ENCODE measurements at regions not wholly inside any gene's neighbourhood (a gene's known extent, or its start where the extent isn't known, plus 50 kb on each side); places are given as distances from the start of the nearest gene placed in this dataset.

DNA sequence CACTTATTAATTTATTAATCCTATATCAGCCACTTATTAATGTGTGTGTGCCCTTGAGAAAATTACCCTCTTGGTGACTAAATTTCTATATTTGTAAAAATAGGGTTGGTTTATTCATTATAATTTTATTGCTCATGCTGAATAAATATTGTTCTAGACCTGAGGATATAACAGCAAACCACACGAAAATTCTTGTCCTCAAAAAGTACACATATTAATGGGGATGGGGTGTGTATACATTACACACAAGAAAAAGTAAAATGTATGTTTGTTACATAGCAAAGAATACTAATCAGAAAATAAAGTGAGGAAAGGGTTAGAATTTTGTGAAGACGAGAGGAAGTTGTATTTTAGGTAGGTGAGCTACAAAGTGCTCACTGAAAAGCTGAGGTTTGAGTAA lies 1068.9 kb upstream of the RAG2 start:
- no peak for DNase-seq (ENCODE audit: low spot score, unreplicated experiment)
- no peak overlapping the region for H3K4me3 Mint-ChIP-seq (ENCODE audit: low read depth)
- H3K27ac Mint-ChIP-seq, result no peak overlapping the region
- H3K9me3 Mint-ChIP-seq (ENCODE audit: low read depth), result no peaks in the 10 kb centered on the region
- no peaks in the 10 kb centered on the region for H3K27me3 Mint-ChIP-seq
- H3K4me1 Mint-ChIP-seq (ENCODE audit: low read depth), result peaks cover 5% of the 10 kb centered on the region
- TF ChIP-seq, protein P1, sequence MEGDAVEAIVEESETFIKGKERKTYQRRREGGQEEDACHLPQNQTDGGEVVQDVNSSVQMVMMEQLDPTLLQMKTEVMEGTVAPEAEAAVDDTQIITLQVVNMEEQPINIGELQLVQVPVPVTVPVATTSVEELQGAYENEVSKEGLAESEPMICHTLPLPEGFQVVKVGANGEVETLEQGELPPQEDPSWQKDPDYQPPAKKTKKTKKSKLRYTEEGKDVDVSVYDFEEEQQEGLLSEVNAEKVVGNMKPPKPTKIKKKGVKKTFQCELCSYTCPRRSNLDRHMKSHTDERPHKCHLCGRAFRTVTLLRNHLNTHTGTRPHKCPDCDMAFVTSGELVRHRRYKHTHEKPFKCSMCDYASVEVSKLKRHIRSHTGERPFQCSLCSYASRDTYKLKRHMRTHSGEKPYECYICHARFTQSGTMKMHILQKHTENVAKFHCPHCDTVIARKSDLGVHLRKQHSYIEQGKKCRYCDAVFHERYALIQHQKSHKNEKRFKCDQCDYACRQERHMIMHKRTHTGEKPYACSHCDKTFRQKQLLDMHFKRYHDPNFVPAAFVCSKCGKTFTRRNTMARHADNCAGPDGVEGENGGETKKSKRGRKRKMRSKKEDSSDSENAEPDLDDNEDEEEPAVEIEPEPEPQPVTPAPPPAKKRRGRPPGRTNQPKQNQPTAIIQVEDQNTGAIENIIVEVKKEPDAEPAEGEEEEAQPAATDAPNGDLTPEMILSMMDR (IDR thresholded peaks at IDR 0.05; ENCODE audit: unreplicated experiment), result no peak
- no peaks in the 10 kb centered on the region for H3K36me3 Mint-ChIP-seq (ENCODE audit: insufficient read depth)

DNA sequence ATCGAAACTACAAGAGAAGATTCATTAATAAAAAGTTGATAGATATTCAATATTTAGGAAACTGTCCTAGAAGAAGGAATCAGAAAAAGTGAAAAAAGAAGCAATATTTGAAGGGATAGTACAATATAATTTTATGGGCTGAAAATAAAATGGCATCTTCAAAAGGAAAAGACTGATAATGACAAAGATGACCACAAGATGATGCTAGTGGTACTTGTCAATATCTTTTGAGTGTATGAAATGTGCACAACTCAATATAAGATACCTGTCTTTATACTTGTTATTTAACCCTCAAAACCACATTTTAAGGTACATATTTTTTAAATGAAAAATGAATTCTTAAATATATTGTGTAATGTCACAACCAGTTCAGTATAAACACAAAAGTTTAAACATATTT lies 1059.6 kb upstream of the RAG2 start:
- Mint-ChIP-seq H3K27me3 (no peaks in the 10 kb centered on the region), H3K27ac (no peak overlapping the region), H3K4me3 (ENCODE audit: low read depth) (no peak overlapping the region), H3K4me1 (ENCODE audit: low read depth) (no peaks in the 10 kb centered on the region), H3K9me3 (ENCODE audit: low read depth) (peaks cover 4% of the 10 kb centered on the region), H3K36me3 (ENCODE audit: insufficient read depth) (no peaks in the 10 kb centered on the region)
- no peak for DNase-seq (ENCODE audit: low spot score, unreplicated experiment)
- TF ChIP-seq, protein P1 (IDR thresholded peaks at IDR 0.05; ENCODE audit: unreplicated experiment), result peak; percentile 26

DNA sequence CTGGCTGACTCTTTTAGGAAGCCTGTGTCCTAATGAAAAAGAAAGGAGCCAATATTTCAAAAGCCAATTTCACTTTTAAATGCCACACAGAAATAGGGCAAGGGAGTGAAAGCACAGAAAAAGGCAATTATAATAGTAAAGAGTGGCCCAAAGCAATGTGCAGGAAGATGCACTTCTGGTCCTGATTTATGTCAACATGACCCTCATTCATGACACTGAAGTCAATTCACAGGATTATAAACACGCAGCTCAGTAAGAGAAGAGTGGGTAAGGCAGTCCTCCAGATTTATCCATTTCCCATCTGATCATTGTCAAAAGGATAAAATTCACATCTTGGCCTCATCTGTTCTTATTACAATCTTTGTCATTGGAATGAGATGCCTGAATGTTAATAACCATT lies 1049.7 kb upstream of the RAG2 start:
- no peaks in the 10 kb centered on the region for H3K36me3 Mint-ChIP-seq (ENCODE audit: insufficient read depth)
- DNase-seq (ENCODE audit: low spot score, unreplicated experiment), result no peak
- no peaks in the 10 kb centered on the region for H3K4me1 Mint-ChIP-seq (ENCODE audit: low read depth)
- H3K27ac Mint-ChIP-seq, result no peak overlapping the region
- H3K9me3 Mint-ChIP-seq (ENCODE audit: low read depth), result no peaks in the 10 kb centered on the region
- no peaks in the 10 kb centered on the region for H3K27me3 Mint-ChIP-seq
- TF ChIP-seq, protein P1 (IDR thresholded peaks at IDR 0.05; ENCODE audit: unreplicated experiment), result no peak
- no peak overlapping the region for H3K4me3 Mint-ChIP-seq (ENCODE audit: low read depth)

DNA sequence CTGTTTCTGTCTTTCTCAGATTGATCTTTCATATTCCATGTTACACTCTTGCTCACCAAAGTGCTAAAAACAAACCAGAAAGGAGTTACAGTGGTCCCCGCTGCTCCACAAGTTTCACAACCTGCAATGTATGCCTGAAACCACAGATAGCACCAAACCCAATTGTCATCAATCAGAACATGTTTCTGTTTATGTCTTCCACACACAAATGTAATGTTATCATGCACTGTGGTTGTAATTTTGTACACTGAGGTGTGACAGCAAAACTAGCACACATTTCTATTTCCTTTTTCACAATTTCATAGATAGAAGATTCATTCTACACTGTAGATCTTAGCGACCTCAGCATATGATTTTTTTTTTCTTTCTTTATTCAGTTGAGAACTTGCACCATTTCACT lies 1045.9 kb upstream of the RAG2 start:
- Mint-ChIP-seq H3K27me3 (no peaks in the 10 kb centered on the region), H3K9me3 (ENCODE audit: low read depth) (no peaks in the 10 kb centered on the region), H3K27ac (no peak overlapping the region), H3K36me3 (ENCODE audit: insufficient read depth) (no peaks in the 10 kb centered on the region), H3K4me3 (ENCODE audit: low read depth) (no peak overlapping the region), H3K4me1 (ENCODE audit: low read depth) (no peaks in the 10 kb centered on the region)
- no peak for DNase-seq (ENCODE audit: low spot score, unreplicated experiment)
- TF ChIP-seq, protein P1 (IDR thresholded peaks at IDR 0.05; ENCODE audit: unreplicated experiment), result no peak

DNA sequence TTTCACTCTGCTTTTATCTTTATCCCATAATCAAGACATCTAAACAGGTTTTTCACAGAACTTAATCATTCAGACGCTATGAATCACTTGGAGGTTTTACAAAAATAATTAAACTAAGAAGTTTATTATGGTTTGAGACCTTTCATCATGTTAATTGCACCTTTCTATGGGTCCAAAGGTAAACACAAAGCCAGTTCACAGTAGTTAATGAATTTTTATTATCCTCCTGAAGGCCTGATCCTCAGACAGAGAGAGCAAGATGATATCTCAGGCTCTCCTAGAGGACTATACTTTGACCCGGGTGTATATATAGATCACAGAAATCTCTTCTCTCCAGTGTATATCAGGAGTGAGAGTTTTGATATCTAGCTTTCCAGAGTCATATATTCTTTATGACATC lies 1044.3 kb upstream of the RAG2 start:
- H3K9me3 Mint-ChIP-seq (ENCODE audit: low read depth), result no peaks in the 10 kb centered on the region
- DNase-seq (ENCODE audit: low spot score, unreplicated experiment), result no peak
- no peak overlapping the region for H3K27ac Mint-ChIP-seq
- no peaks in the 10 kb centered on the region for H3K27me3 Mint-ChIP-seq
- no peak overlapping the region for H3K4me3 Mint-ChIP-seq (ENCODE audit: low read depth)
- no peaks in the 10 kb centered on the region for H3K4me1 Mint-ChIP-seq (ENCODE audit: low read depth)
- H3K36me3 Mint-ChIP-seq (ENCODE audit: insufficient read depth), result no peaks in the 10 kb centered on the region
- TF ChIP-seq, protein P1 (IDR thresholded peaks at IDR 0.05; ENCODE audit: unreplicated experiment), result no peak
